ENCODE measurements at regions not wholly inside any gene's neighbourhood (a gene's known extent, or its start where the extent isn't known, plus 50 kb on each side); places are given as distances from the start of the nearest gene placed in this dataset.

GRCh38 chr21:19603011-19603593 lies 1199.5 kb upstream of the TMPRSS15 start:
- TF ChIP-seq MAX (IDR thresholded peaks at IDR 0.05; ENCODE audit: low read depth, low read length) (no peak), CTCF (IDR thresholded peaks at IDR 0.05; ENCODE audit: low read depth, low read length) (no peak), MYC (IDR thresholded peaks at IDR 0.05; ENCODE audit: low read depth, low read length) (no peak), POLR2A (IDR thresholded peaks at IDR 0.05; ENCODE audit: extremely low read depth, insufficient read length) (no peak)
- no peak overlapping the region for H3K4me3 ChIP-seq (ENCODE audit: low read depth, low read length)
- DNase-seq (ENCODE audit: low read depth) = no peak

GRCh38 chr21:19608101-19608621 lies 1204.6 kb upstream of the TMPRSS15 start:
- DNase-seq (ENCODE audit: low read depth) = no peak
- H3K4me3 ChIP-seq (ENCODE audit: low read depth, low read length) = no peak overlapping the region
- TF ChIP-seq MYC (IDR thresholded peaks at IDR 0.05; ENCODE audit: low read depth, low read length) (no peak), MAX (IDR thresholded peaks at IDR 0.05; ENCODE audit: low read depth, low read length) (no peak), POLR2A (IDR thresholded peaks at IDR 0.05; ENCODE audit: extremely low read depth, insufficient read length) (no peak), CTCF (IDR thresholded peaks at IDR 0.05; ENCODE audit: low read depth, low read length) (no peak)

- H3K4me3 ChIP-seq (ENCODE audit: low read depth, low read length) = no peak overlapping the region
- DNase-seq (ENCODE audit: low read depth) = no peak
These were observed 1206.0 kb upstream of the TMPRSS15 start for GRCh38 chr21:19609611-19610010.

GRCh38 chr21:19621837-19622496 lies 1218.4 kb upstream of the TMPRSS15 start:
- no peak overlapping the region for H3K4me3 ChIP-seq (ENCODE audit: low read depth, low read length)
- TF ChIP-seq MAX (IDR thresholded peaks at IDR 0.05; ENCODE audit: low read depth, low read length) (no peak), CTCF (IDR thresholded peaks at IDR 0.05; ENCODE audit: low read depth, low read length) (no peak), MYC (IDR thresholded peaks at IDR 0.05; ENCODE audit: low read depth, low read length) (no peak), POLR2A (IDR thresholded peaks at IDR 0.05; ENCODE audit: extremely low read depth, insufficient read length) (no peak)
- DNase-seq (ENCODE audit: low read depth) = no peak

More at GRCh38 chr21:19609611-19610010, 1206.0 kb upstream of the TMPRSS15 start:
- no peak for TF ChIP-seq CTCF (IDR thresholded peaks at IDR 0.05; ENCODE audit: low read depth, low read length)
- no peak for TF ChIP-seq MYC (IDR thresholded peaks at IDR 0.05; ENCODE audit: low read depth, low read length)
- TF ChIP-seq POLR2A (IDR thresholded peaks at IDR 0.05; ENCODE audit: extremely low read depth, insufficient read length) = no peak

- DNase-seq (ENCODE audit: low read depth) = no peak
- TF ChIP-seq POLR2A (IDR thresholded peaks at IDR 0.05; ENCODE audit: extremely low read depth, insufficient read length) = no peak
- no peak overlapping the region for H3K4me3 ChIP-seq (ENCODE audit: low read depth, low read length)
These were observed 1237.4 kb upstream of the TMPRSS15 start for GRCh38 chr21:19640964-19641363.

- no peak overlapping the region for H3K4me3 ChIP-seq (ENCODE audit: low read depth, low read length)
- TF ChIP-seq MYC (IDR thresholded peaks at IDR 0.05; ENCODE audit: low read depth, low read length) (no peak), CTCF (IDR thresholded peaks at IDR 0.05; ENCODE audit: low read depth, low read length) (no peak), POLR2A (IDR thresholded peaks at IDR 0.05; ENCODE audit: extremely low read depth, insufficient read length) (no peak), MAX (IDR thresholded peaks at IDR 0.05; ENCODE audit: low read depth, low read length) (no peak)
These were observed 1244.8 kb upstream of the TMPRSS15 start for GRCh38 chr21:19648391-19648790.

More at GRCh38 chr21:19648391-19648790, 1244.8 kb upstream of the TMPRSS15 start:
- DNase-seq (ENCODE audit: low read depth) = no peak
